ENCODE measurements at regions not wholly inside any gene's neighbourhood (a gene's known extent, or its start where the extent isn't known, plus 50 kb on each side); places are given as distances from the start of the nearest gene placed in this dataset.

- TF ChIP-seq POLR2A (IDR thresholded peaks at IDR 0.05; ENCODE audit: low read depth, low read length) (no peak), RCOR1 (IDR thresholded peaks at IDR 0.05; ENCODE audit: insufficient replicate concordance, low read length) (no peak), MXI1 (IDR thresholded peaks at IDR 0.05; ENCODE audit: borderline replicate concordance, low read depth, low read length) (no peak), RAD21 (IDR thresholded peaks at IDR 0.05; ENCODE audit: low read length) (no peak), BHLHE40 (IDR thresholded peaks at IDR 0.05; ENCODE audit: low read depth, low read length) (no peak)
- Histone ChIP-seq H3K14ac (replicated peaks; ENCODE audit: low read depth, low read length) (no peak overlapping the region), H2AFZ (replicated peaks; ENCODE audit: low read length, poor library complexity) (no peak overlapping the region), H3K36me3 (ENCODE audit: control insufficient read depth, insufficient read depth, low read length) (no peaks in the 10 kb centered on the region), H4K20me1 (ENCODE audit: insufficient read depth, low read length) (no peaks in the 10 kb centered on the region), H3K23ac (ENCODE audit: low read depth, low read length) (no peak overlapping the region), H3K18ac (ENCODE audit: low read depth, low read length) (no peak overlapping the region), H2AK5ac (ENCODE audit: low read depth, low read length) (no peak overlapping the region), H3K4me3 (ENCODE audit: insufficient read depth, low read depth, low read length) (no peak overlapping the region), H2BK5ac (ENCODE audit: low read depth, low read length, poor library complexity, severe bottlenecking) (no peak overlapping the region), H3K4ac (ENCODE audit: low read depth, low read length) (no peak overlapping the region), H3K79me1 (ENCODE audit: low read depth in 1 of 2, low read length in 2 of 2) (no peaks in the 10 kb centered on the region), H4K8ac (ENCODE audit: low read depth in 2 of 2, low read length in 2 of 2) (no peak overlapping the region), H3K9me1 (ENCODE audit: insufficient read depth, low read length) (no peaks in the 10 kb centered on the region), H4K91ac (ENCODE audit: insufficient read depth, low read depth, low read length) (no peak overlapping the region), H2BK120ac (ENCODE audit: low read depth, low read length) (no peak overlapping the region), H4K5ac (ENCODE audit: low read depth, low read length) (no peak overlapping the region), H2BK15ac (ENCODE audit: low read depth, low read length) (no peak overlapping the region), H2BK20ac (ENCODE audit: low read depth, low read length) (no peak overlapping the region), H3K4me2 (ENCODE audit: low read depth, low read length) (no peak overlapping the region), H3K4me1 (ENCODE audit: control insufficient read depth, insufficient read depth, low read length) (no peaks in the 10 kb centered on the region), H3K56ac (ENCODE audit: extremely low read depth, insufficient read depth, low read length) (no peak overlapping the region), H3K27me3 (ENCODE audit: control insufficient read depth, insufficient read depth, low read length) (no peaks in the 10 kb centered on the region), H3K9ac (ENCODE audit: low read depth, low read length) (no peak overlapping the region), H3K9me3 (ENCODE audit: control insufficient read depth, insufficient read depth, low read length) (peaks cover 8% of the 10 kb centered on the region), H3K27ac (ENCODE audit: insufficient read depth, low read length) (no peak overlapping the region), H2AK9ac (replicated peaks; ENCODE audit: low read depth, low read length, poor library complexity) (no peak overlapping the region)
- WGBS, 2 experiments (ENCODE audit: extremely low coverage in 2 of 2, insufficient read length in 1 of 2), result no CpG with 5 or more reads among the region's 3 CpGs
- in situ Hi-C loops (cut with MboI; ENCODE audit: low sequenced_read_pairs) (no loop called here), dilution Hi-C loops (cut with HindIII; ENCODE audit: low sequenced_read_pairs, unreplicated experiment) (no loop called here), intact Hi-C loops (cut with micrococcal nuclease) (no loop called here)
- no TSS peak for BruUV-seq (replicated peaks)
- CTCF ChIA-PET, result interaction anchor here (0.5 kb wide), 1 partner anchor 617 kb away, joined by 6 read pairs; no protein-coding TSS in a partner anchor
- ATAC-seq (ENCODE audit: low read depth) (no peak), DNase-seq (no peak)
- POLR2A ChIA-PET (ENCODE audit: unreplicated experiment), result no interaction called here
These were observed 363.4 kb downstream of the CDH26 start for GRCh38 chr20:60321601-60322000.
